ENCODE measurements at regions not wholly inside any gene's neighbourhood (a gene's known extent, or its start where the extent isn't known, plus 50 kb on each side); places are given as distances from the start of the nearest gene placed in this dataset.

- no peak for DNase-seq (ENCODE audit: low spot score in 2 of 2)
- no peak for TF ChIP-seq CTCF (IDR thresholded peaks at IDR 0.05)
- no peak for TF ChIP-seq POLR2A (IDR thresholded peaks at IDR 0.05)
- intact Hi-C loops (cut with DNase I; ENCODE audit: low total_unique reads) = no loop called here
- no peak overlapping the region for H3K4me3 ChIP-seq (ENCODE audit: low read depth, poor library complexity, severe bottlenecking)
- 65 to 70% methylated on average over 3 of the region's 3 CpGs for WGBS, 2 donors
Observed at GRCh38 chr4:144357975-144358374, 217.5 kb upstream of the GYPA start.

GRCh38 chr4:144360146-144360793 lies 219.8 kb upstream of the GYPA start:
- no peak overlapping the region for H3K4me3 ChIP-seq (ENCODE audit: low read depth, poor library complexity, severe bottlenecking)
- intact Hi-C loops (cut with DNase I; ENCODE audit: low total_unique reads) = no loop called here
- DNase-seq (ENCODE audit: low spot score in 2 of 2) = no peak
- TF ChIP-seq POLR2A (IDR thresholded peaks at IDR 0.05) = no peak
- TF ChIP-seq CTCF (IDR thresholded peaks at IDR 0.05) = no peak
- WGBS, 2 donors = 88 to 94% methylated on average over 3 of the region's 3 CpGs

- TF ChIP-seq POLR2A (IDR thresholded peaks at IDR 0.05) (no peak), CTCF (IDR thresholded peaks at IDR 0.05) (no peak)
- no peak for DNase-seq (ENCODE audit: low spot score in 2 of 2)
- intact Hi-C loops (cut with DNase I; ENCODE audit: low total_unique reads) = no loop called here
- H3K4me3 ChIP-seq (ENCODE audit: low read depth, poor library complexity, severe bottlenecking) = no peak overlapping the region
Observed at GRCh38 chr4:144362366-144362765, 221.8 kb upstream of the GYPA start.

GRCh38 chr4:144363890-144364289 lies 223.4 kb upstream of the GYPA start:
- TF ChIP-seq CTCF (IDR thresholded peaks at IDR 0.05) (no peak), POLR2A (IDR thresholded peaks at IDR 0.05) (no peak)
- no peak overlapping the region for H3K4me3 ChIP-seq (ENCODE audit: low read depth, poor library complexity, severe bottlenecking)
- no peak for DNase-seq (ENCODE audit: low spot score in 2 of 2)
- intact Hi-C loops (cut with DNase I; ENCODE audit: low total_unique reads) = no loop called here
- 82 to 92% methylated on average over 1 of the region's 1 CpG for WGBS, 2 donors

- intact Hi-C loops (cut with DNase I; ENCODE audit: low total_unique reads) = no loop called here
- no peak for DNase-seq (ENCODE audit: low spot score in 2 of 2)
- H3K4me3 ChIP-seq (ENCODE audit: low read depth, poor library complexity, severe bottlenecking) = no peak overlapping the region
- WGBS, 2 donors = 50 to 69% methylated on average over 1 of the region's 1 CpG
- no peak for TF ChIP-seq POLR2A (IDR thresholded peaks at IDR 0.05)
- no peak for TF ChIP-seq CTCF (IDR thresholded peaks at IDR 0.05)
Observed at GRCh38 chr4:144366425-144366824, 225.9 kb upstream of the GYPA start.

- intact Hi-C loops (cut with DNase I; ENCODE audit: low total_unique reads) = no loop called here
- DNase-seq (ENCODE audit: low spot score in 2 of 2) = no peak
Observed at GRCh38 chr4:144371485-144371884, 231.0 kb upstream of the GYPA start.

More at GRCh38 chr4:144371485-144371884, 231.0 kb upstream of the GYPA start:
- no peak for TF ChIP-seq CTCF (IDR thresholded peaks at IDR 0.05)
- TF ChIP-seq POLR2A (IDR thresholded peaks at IDR 0.05) = no peak
- no peak overlapping the region for H3K4me3 ChIP-seq (ENCODE audit: low read depth, poor library complexity, severe bottlenecking)

All from lower leg skin (tissue), 4 donors.